Stromal cell of bone marrow (primary cell): ENCODE measurements at regions not wholly inside any gene's neighbourhood (a gene's known extent, or its start where the extent isn't known, plus 50 kb on each side); places are given as distances from the start of the nearest gene placed in this dataset.

Experiments used
- DNase-seq: peaks from one replicate; pipeline ENCODE4 v3.0.0-alpha.2; 2012; ENCODE audit warnings: low read depth

DNA sequence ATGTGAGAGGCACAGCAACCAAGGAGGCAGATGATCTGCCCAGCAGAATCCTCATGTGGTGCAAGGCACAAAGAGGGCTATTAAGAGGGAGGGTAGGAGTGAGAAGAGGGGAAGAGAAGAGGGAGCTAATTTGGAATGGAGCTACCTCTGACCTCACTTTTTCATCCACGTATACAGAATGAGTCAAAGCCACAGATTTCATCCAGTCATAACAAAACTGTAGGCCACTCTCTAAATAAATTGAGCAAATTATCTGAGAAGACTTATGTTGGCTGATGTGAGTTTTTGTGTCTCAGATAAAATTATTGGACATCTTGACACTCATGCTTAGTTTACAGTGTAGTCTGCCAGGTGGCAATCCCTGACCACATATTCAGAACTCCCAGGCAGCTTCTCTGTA lies 325.6 kb downstream of the TTLL7 start:
- DNase-seq: peak; percentile 17

DNA sequence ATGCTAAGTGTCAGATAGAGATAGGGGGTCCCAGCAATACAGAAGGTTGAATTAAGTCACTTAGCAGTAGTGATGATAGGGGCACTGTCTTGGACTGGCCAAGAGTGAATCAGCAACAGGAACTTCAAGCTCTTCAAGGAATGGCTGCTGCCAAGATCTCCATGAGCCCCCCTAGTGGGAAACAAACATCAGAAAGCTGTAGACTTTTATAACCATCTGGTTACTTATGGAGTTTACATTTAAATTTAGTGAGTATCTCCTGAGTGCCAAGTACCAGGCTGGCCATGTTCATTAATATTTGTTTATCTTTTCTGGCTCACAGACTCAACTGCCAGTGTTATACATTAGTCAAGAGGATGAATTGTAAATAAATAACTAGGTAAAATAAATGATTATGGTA lies 327.3 kb downstream of the TTLL7 start:
- DNase-seq: no peak

DNA sequence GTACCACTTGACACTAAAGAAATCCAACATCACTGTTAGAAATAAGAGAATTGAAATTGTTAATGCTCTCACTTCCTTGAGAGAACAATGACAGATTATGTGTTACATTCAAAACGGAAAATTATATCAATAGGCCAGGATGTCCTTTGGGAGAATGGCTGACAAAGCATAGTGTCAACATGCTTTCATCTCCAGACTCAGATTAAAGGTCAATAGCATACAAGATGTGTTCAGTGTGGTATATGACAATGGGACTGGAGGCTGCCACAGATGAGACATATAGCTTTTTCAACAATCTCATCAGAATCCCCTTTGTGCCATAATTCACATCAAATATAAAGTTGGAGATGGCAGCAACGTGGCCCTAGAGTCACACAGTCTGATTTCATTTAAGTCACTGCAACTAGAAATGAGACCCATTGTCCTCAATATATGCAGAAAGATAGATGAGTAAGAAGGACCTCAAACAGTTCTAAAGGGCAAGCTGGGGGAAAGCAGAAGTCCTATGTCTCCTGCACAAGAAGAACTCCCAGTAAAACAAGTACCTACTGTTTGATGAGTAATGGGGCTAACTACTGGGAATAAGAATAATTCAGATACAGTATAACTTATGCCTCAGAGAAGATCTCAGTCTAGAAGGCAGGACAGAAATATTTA lies 327.9 kb downstream of the TTLL7 start:
- no peak for DNase-seq

DNA sequence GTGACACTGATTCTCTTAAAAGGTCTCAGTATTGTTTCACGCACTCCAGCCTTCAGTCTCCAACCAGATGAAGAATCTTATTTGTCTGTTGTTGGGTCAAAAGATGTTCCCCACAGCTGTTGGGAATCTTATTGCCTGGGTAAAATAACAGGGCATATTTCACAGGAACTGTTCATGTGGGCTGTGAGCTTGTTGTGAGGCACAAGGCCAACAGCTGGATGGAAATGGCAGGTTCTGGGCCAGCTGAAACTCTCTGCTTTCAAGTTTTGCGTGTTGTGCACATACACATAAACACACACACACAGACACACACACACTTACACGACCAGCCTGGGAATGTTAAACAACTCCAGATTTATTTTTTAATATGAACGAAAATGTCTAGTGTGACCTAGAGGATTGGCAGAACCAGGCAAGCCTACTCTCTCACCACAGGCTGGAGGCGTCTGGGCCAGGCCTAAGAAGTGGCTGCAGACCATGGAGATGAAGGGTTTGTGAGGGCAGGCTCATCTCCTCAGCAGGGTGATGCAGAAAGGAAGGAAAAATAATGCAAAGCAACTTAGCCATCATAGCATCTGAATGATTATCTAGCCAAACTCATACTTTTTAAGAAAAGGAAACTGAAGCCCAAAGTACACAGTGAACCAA lies 357.0 kb downstream of the TTLL7 start:
- DNase-seq: peak; percentile 7

- peak; percentile 20 for DNase-seq
Observed at GRCh38 chr1:83641206-83641658, 357.7 kb downstream of the TTLL7 start.

DNA sequence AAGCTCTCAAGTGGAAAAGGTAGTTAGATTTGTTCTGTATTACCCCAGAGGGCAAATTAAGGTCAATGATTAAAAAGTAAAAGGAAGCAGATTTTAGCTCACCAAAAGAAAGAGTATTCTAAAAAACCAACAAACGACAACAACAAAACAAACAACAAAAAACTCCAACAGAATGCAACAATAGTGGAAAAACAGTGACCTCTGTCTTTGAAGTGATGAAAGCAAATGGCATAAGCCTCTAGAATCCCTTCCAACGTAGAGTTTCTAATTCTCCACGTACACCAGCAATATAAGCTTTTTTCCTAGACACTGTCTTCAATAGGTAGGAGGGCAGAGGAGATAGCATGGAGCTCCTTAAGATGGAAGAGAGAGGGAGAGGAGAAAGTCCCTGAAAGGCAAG lies 359.1 kb downstream of the TTLL7 start:
- no peak for DNase-seq

DNA sequence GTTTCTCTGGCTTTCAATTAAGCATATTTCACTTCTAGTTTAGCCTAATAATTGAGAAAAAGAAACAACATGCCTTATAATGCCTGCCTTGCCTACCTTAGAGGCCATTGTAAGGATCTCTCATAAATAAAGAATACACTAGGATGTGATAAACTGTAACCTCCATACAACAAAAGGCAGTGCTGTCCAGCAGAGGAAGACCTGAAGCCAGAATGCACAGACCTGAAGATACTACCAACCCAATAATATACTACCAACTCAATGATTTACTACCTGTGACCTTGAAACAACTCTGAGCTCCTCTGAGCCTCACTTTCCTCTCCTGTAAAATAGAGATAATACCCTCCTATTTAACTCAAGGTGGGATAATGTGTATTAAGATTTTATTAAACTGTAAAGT lies 361.3 kb downstream of the TTLL7 start:
- no peak for DNase-seq

GRCh38 chr1:83637009-83637408 lies 361.9 kb downstream of the TTLL7 start:
- DNase-seq: no peak

- DNase-seq: no peak
Observed at GRCh38 chr1:83632906-83633305, 366.0 kb downstream of the TTLL7 start.

GRCh38 chr1:83631851-83632250 lies 367.1 kb downstream of the TTLL7 start:
- DNase-seq: no peak

DNA sequence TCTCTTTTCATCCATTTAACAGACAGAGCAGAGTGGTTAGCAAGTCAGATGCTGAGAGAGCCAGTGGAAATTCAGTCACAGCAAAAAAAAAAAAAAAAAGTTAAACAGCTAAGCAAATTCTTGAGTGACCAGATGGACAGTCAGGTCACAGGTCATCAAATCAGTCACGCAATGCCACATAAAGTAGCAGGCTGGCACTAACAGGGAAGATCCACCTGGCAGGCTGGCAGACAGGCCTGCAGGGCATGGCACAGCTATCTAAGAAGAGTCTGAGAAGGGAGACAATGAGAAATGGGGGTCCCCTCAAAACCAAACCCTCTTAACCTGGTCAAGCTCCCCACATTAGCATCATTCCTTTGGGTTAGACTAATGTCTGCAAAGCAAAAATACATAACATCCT lies 371.9 kb downstream of the TTLL7 start:
- DNase-seq: no peak

DNA sequence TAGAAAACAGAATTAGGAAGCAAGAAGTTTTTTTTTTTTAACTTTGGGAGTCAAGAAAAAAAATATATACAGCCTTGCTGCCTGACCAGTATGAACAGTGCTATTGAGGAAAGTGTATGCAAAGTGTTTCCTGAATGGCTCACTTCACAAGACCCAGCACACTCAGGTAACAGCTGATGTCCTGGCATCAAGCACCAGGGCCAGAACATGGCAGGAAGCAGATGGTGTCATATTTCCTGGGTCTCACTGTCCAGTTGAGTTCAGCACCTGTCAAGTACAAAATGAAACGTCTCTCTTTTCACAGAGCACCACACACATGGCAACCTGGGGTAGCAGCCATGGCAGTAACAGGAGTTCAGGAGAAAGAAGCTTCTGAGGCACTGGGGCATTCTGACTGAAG lies 372.3 kb downstream of the TTLL7 start:
- no peak for DNase-seq

DNA sequence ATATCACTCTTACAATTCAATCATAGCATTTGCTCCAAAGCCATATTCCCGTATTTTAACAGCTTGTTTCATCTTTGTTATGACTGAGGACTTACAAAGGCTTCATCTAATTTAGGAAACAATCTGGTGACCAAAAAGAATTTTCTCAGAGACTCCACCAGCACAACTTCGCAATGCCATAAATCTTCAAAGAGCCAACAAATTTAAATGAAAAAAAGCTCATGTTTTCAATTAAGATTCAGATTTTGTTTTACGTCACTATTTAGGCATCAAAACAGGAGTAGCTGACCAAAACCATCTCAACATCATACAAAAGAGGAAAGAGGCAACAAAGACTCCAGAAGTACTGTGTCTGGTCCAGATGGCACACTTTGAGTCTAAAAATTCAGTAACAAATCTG lies 373.3 kb downstream of the TTLL7 start:
- no peak for DNase-seq

- no peak for DNase-seq
Observed at GRCh38 chr1:83620016-83620415, 378.9 kb downstream of the TTLL7 start.

- no peak for DNase-seq
Observed at GRCh38 chr1:83619170-83619896, 379.6 kb downstream of the TTLL7 start.

DNA sequence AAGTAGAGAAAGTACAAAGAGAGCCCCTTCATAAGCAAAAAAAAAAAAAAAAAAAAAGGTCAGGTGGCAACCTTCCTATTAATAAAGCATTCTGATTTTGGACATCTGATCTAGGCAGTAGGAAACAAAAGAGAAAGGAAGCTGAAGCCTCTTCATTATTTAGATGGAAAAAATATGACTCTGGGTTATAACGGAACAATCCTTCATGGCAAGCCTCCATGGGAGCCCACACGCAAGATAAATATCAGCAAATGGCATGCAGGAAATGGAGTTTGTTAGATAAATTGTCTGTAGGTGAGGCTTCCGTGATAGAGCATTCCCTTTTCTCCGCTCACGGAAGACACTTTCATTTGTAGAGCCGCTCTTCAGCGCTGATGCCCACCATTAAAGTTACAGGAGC lies 381.0 kb downstream of the TTLL7 start:
- DNase-seq: no peak

DNA sequence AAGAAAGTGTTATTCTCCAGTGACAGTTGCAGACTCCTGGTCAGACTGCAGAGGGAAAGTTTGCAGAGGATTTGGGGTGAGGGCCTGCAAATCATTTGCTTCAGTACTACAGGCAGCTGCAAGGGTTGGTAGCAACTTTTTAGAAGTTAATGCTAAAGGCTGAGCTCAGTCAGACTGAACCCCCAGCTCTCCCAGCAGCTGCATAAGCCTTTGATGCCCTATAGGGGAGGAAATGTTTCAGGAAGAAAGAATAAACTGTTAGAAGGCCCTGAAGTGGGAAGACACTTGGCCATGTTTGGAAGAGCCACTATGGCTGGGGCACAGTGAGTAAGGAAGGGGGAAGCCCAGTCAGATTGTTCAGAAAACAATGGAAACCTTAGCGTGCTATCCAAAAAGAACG lies 383.6 kb downstream of the TTLL7 start:
- no peak for DNase-seq

GRCh38 chr1:83606416-83606955 lies 392.4 kb downstream of the TTLL7 start:
- DNase-seq: no peak

GRCh38 chr1:83596331-83596730 lies 402.6 kb downstream of the TTLL7 start:
- peak; percentile 5 for DNase-seq

DNA sequence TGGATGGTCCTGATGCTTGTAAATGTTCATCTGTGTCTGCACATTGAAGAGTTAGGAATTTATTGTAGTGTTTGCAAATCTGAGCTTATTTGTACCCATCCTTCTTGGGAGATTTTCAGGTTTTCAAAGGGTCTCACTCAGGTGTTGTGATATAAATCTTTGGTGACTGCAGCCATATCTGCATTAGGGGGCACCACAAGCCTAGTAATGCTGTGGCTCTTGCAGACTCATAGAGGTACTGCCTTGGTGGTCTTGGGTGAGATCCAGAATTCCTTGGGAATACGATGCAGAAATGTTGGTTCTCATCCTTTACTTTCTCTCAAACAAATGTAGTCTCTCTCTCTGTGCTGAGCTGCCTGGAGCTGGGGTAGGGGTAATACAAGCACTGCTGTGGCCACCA lies 405.9 kb downstream of the TTLL7 start:
- no peak for DNase-seq

GRCh38 chr1:83588140-83588539 lies 410.8 kb downstream of the TTLL7 start:
- DNase-seq: no peak

- no peak for DNase-seq
Observed at GRCh38 chr1:83583351-83584014, 415.4 kb downstream of the TTLL7 start.

- no peak for DNase-seq
Observed at GRCh38 chr1:83581747-83582146, 417.2 kb downstream of the TTLL7 start.
